Upper lobe of left lung (tissue), 6 donors: ENCODE measurements at regions not wholly inside any gene's neighbourhood (a gene's known extent, or its start where the extent isn't known, plus 50 kb on each side); places are given as distances from the start of the nearest gene placed in this dataset.

Experiments
- ATAC-seq, 2 donors: fragments of 200-7000 bp; cut with Tn5 transposase; one replicate each; pipeline ENCODE4 v1.9.1; 2022; ENCODE audit warnings: mild to moderate bottlenecking in 2 of 2, moderate library complexity in 2 of 2; ENCODE audit not compliant: low FRiP score in 2 of 2
- DNase-seq, 2 donors: peaks; one replicate each; pipeline ENCODE4 v3.0.0-alpha.2; 2019 to 2020
- H3K27ac ChIP-seq, 4 donors: fragments of 200-600 bp; sonication (generic); one replicate each; pipeline ENCODE4 v1.5.1; 2016 to 2019
- H3K27me3 ChIP-seq, 4 donors: fragments of 200-600 bp; sonication (generic); one replicate each; pipeline ENCODE4 v1.5.1; 2017 to 2019
- H3K36me3 ChIP-seq, 4 donors: fragments of 200-600 bp; sonication (generic); one replicate each; pipeline ENCODE4 v1.5.1; 2016 to 2019
- H3K4me1 ChIP-seq, 4 donors: fragments of 200-600 bp; sonication (generic); one replicate each; pipeline ENCODE4 v1.5.1; 2018 to 2019
- H3K4me3 ChIP-seq, 4 donors: fragments of 200-600 bp; sonication (generic); one replicate each; pipeline ENCODE4 v1.5.1; 2017 to 2019; ENCODE audit warnings: mild to moderate bottlenecking in 2 of 4, moderate library complexity in 1 of 4
- H3K9me3 ChIP-seq, 4 donors: fragments of 200-600 bp; sonication (generic); one replicate each; pipeline ENCODE4 v1.5.1; 2018 to 2019
- EP300 ChIP-seq, 4 donors: sonication (generic); formaldehyde crosslinking; IDR thresholded peaks; one replicate each; pipeline ENCODE4 v1.5.1; 2017; ENCODE audit warnings: antibody characterized with exemption in 4 of 4, control low read depth in 2 of 4
- POLR2A ChIP-seq, 4 donors: fragments of 450-650 bp; IDR thresholded peaks; one replicate each; pipeline ENCODE4 v1.5.1; 2016 to 2017; ENCODE audit warnings: antibody characterized with exemption in 4 of 4, mild to moderate bottlenecking in 2 of 4
- POLR2AphosphoS5 ChIP-seq, 2 donors: sonication (generic); formaldehyde crosslinking; IDR thresholded peaks; one replicate each; pipeline ENCODE4 v1.5.1; 2017; ENCODE audit warnings: antibody characterized with exemption in 2 of 2
- WGBS, 2 donors: methylation state at CpG; one replicate each; pipeline ENCODE4 v1.1.5; 2017 to 2018; 5-methylcytosine and 5-hydroxymethylcytosine counted together
- TF ChIP-seq, protein P1 (sequence below), 6 experiments: fragments of 450-650 bp in 4 of 6; fragments of 200-600 bp in 2 of 6; sonication (generic) in 2 of 6; IDR thresholded peaks; one replicate each; pipeline ENCODE4 v1.5.1; 2016 to 2019; ENCODE audit warnings: antibody characterized with exemption in 6 of 6
- donor health status: DM: no; HTN: no; CAD: no; lungs with moderate emphysema.
- donor health status: DM: no; HTN: yes; CAD: no; lungs with severe emphysema.

GRCh38 chr16:87129771-87130170 lies 187.4 kb downstream of the C16orf95 start:
- Histone ChIP-seq H3K27me3 (no peaks in the 10 kb centered on the region), H3K9me3 (peaks cover 0 to 11% (median 0%) of the 10 kb centered on the region in 4 donors), H3K36me3 (no peaks in the 10 kb centered on the region), H3K27ac (no peak overlapping the region), H3K4me1 (peaks cover 0 to 4% (median 1%) of the 10 kb centered on the region in 4 donors), H3K4me3 (no peak overlapping the region)
- TF ChIP-seq, protein P1, sequence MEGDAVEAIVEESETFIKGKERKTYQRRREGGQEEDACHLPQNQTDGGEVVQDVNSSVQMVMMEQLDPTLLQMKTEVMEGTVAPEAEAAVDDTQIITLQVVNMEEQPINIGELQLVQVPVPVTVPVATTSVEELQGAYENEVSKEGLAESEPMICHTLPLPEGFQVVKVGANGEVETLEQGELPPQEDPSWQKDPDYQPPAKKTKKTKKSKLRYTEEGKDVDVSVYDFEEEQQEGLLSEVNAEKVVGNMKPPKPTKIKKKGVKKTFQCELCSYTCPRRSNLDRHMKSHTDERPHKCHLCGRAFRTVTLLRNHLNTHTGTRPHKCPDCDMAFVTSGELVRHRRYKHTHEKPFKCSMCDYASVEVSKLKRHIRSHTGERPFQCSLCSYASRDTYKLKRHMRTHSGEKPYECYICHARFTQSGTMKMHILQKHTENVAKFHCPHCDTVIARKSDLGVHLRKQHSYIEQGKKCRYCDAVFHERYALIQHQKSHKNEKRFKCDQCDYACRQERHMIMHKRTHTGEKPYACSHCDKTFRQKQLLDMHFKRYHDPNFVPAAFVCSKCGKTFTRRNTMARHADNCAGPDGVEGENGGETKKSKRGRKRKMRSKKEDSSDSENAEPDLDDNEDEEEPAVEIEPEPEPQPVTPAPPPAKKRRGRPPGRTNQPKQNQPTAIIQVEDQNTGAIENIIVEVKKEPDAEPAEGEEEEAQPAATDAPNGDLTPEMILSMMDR (IDR thresholded peaks at IDR 0.05) = no peak
- no peak for TF ChIP-seq POLR2AphosphoS5 (IDR thresholded peaks at IDR 0.05)
- TF ChIP-seq EP300 (IDR thresholded peaks at IDR 0.05) = no peak
- no peak for TF ChIP-seq POLR2A (IDR thresholded peaks at IDR 0.05)
- 62 to 71% methylated on average over 4 of the region's 4 CpGs for WGBS, 2 donors
- ATAC-seq (no peak), DNase-seq (no peak)

DNA sequence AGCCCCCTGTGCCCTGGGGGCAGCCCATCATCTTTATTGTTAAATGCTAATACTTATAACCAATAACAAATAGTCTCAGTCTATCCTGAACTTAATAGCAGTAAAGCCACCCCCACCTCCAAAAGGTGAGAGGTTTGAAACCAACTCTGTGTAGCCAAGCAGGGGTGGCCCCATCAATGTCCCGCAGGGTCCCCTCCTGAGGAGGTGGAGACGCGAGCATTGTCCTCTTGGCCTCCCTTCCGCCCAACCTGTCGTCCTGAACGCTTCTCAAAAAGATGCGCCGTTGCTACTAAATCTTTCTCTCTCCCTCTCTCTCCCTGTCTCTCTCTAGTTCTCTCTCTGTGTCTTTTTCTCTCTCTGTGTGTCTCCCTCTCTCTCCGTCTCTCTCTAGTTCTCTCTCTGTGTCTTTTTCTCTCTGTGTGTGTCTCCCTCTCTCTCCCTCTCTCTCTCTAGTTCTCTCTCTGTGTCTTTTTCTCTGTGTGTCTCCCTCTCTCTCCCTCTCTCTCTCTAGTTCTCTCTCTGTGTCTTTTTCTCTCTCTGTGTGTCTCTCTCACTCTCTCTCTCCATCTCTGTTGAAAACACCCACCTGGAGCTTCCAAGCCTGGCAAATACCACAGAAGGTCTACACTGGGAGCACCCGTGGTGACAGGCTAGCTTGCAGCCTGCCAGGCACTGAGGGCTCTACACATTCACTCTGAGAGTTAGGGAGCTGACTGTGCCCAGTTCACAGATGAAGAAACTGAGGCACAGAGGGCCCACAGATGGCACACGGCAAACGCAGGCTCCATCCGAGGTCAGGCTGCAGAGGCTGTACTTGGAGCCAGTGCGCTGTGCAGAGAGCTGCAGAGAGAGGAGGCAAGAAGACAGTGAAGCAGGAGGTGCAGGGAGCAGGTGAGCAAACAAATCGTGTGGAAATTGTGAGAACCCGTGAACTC lies 185.9 kb downstream of the C16orf95 start:
- Histone ChIP-seq H3K4me3 (no peak overlapping the region), H3K27me3 (no peaks in the 10 kb centered on the region), H3K9me3 (peaks cover 0 to 11% (median 0%) of the 10 kb centered on the region in 4 donors), H3K27ac (no peak overlapping the region), H3K36me3 (no peaks in the 10 kb centered on the region), H3K4me1 (peaks cover 0 to 3% (median 0%) of the 10 kb centered on the region in 4 donors)
- ATAC-seq (no peak), DNase-seq (no peak)
- whole genome bisulfite sequencing, 2 donors = 77 to 85% methylated on average over 16 of the region's 16 CpGs
- no peak for TF ChIP-seq POLR2AphosphoS5 (IDR thresholded peaks at IDR 0.05)
- no peak for TF ChIP-seq POLR2A (IDR thresholded peaks at IDR 0.05)
- no peak for TF ChIP-seq EP300 (IDR thresholded peaks at IDR 0.05)
- TF ChIP-seq, protein P1 (IDR thresholded peaks at IDR 0.05) = no peak

- TF ChIP-seq POLR2AphosphoS5 (IDR thresholded peaks at IDR 0.05) (no peak), EP300 (IDR thresholded peaks at IDR 0.05) (no peak), POLR2A (IDR thresholded peaks at IDR 0.05) (no peak)
- TF ChIP-seq, protein P1 (IDR thresholded peaks at IDR 0.05) = no peak
- no peaks in the 10 kb centered on the region for H3K4me1 ChIP-seq
- no peak overlapping the region for H3K27ac ChIP-seq
- 74% methylated on average over 4 to 6 of the region's 6 CpGs for WGBS, 2 donors
- H3K27me3 ChIP-seq = no peaks in the 10 kb centered on the region
- ATAC-seq (no peak), DNase-seq (no peak)
- no peaks in the 10 kb centered on the region for H3K36me3 ChIP-seq
- H3K4me3 ChIP-seq = no peak overlapping the region
- peaks cover 0 to 11% (median 0%) of the 10 kb centered on the region in 4 donors for H3K9me3 ChIP-seq
These were observed 185.2 kb downstream of the C16orf95 start for GRCh38 chr16:87131996-87132345.

DNA sequence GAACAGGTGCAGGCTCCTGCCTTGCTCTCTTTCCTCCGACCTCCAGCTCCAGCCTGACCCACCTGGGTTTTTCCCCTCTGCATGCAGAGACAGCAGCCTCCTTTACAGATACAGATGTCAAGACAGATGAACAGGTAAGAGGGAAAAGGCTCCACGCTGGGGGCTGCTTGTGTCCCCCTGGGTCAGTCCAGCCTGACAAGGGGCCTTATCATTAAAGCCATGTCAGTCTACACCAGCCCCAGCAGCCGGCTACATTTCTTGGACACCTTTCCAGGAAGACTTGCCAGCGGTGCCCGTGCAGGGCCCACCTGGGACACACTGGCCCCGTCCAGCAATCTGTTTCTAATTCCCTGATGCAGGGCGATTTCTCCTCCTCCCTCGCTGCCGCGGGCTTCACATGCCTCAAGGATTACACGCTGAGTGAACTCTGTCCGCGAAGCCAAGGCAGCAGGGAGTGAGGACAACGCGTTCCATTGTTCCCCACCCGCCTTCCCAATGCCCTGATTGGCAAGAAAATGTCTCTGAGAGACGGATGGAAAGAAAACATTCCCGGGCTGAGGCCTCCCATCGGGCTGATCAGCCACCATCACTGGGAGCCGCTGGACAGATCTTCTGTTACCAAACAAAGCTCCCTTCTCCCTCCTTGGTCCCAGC lies 184.7 kb downstream of the C16orf95 start:
- H3K27me3 ChIP-seq = no peaks in the 10 kb centered on the region
- H3K36me3 ChIP-seq = no peaks in the 10 kb centered on the region
- WGBS, 2 donors = 73 to 76% methylated on average over 20 of the region's 20 CpGs
- peak in 1 of 2 donors; percentile 59 for ATAC-seq
- H3K27ac ChIP-seq = no peak overlapping the region
- DNase-seq = no peak
- TF ChIP-seq POLR2A (IDR thresholded peaks at IDR 0.05) (no peak), EP300 (IDR thresholded peaks at IDR 0.05) (no peak), POLR2AphosphoS5 (IDR thresholded peaks at IDR 0.05) (no peak)
- TF ChIP-seq, protein P1 (IDR thresholded peaks at IDR 0.05) = no peak
- H3K9me3 ChIP-seq = peaks cover 0 to 11% (median 0%) of the 10 kb centered on the region in 4 donors
- H3K4me3 ChIP-seq = no peak overlapping the region
- H3K4me1 ChIP-seq = no peaks in the 10 kb centered on the region
